GM20431 (cell line): ENCODE measurements at regions not wholly inside any gene's neighbourhood (a gene's known extent, or its start where the extent isn't known, plus 50 kb on each side); places are given as distances from the start of the nearest gene placed in this dataset.
"Not testable (repeated sequence)": the region's sequence is repeated elsewhere in the genome, so short reads cannot be mapped to it uniquely, and the experiment has no call there.

ENCODE experiments used
- in situ Hi-C: fragments of 300-500 bp; cut with MseI, MboI; formaldehyde crosslinking; loops from one replicate; pipeline ENCODE4 v1.15.0; 2020; ENCODE audit warnings: low sequenced_read_pairs; ENCODE audit not compliant: unreplicated experiment

DNA sequence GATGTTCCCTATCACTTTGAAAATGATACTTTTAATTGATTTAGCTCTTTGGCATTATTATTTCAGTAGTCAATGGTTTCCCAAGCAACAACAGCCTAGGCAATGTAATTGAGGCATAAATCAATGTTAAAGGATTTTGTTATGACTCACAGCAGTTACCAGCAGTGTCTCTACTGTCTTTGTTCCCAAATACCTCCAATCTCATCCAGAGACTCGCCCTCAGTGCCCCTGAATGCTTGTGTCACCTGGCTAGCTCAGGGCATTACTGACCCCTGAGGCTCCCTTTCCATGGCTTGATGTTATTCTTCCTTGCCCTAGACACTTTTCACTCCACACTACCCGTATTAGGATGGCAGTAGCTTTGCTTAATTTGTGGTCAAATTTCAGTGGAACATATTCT is 227.2 kb downstream of the SQOR start:
- in situ Hi-C loops: no loop called here

DNA sequence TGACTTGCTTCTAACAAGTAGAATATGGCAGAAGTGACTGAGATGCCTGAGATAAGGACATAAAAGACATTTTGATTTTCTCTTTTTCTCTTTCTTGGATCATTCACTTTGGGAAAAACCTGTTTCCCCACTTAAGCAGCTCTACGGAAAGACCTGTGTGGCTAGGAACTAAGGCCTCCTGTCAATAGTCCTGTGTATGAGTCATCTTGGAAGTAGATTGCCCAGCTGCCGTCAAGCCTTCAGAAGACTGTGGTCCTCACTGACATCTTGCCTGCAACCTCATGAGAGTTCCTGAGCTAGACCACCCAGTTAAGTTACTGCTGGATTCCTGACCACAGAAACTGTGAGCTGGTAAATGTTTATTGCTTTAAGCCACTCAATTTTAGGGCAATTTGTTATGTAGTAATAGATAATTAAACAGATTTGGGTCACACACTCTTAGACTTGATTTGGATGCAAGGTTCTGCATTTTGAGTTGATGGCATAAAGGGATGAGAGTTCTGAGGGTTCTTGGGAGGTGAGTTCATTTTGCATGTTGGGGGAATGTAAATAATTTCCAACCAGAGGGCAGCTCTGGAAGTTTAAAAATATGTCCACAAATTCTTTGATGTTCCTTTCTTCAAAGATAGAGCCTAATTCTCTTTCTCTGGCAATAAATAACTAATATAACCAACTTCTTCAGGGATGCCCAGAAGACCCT is 229.2 kb downstream of the SQOR start:
- in situ Hi-C loops: no loop called here

DNA sequence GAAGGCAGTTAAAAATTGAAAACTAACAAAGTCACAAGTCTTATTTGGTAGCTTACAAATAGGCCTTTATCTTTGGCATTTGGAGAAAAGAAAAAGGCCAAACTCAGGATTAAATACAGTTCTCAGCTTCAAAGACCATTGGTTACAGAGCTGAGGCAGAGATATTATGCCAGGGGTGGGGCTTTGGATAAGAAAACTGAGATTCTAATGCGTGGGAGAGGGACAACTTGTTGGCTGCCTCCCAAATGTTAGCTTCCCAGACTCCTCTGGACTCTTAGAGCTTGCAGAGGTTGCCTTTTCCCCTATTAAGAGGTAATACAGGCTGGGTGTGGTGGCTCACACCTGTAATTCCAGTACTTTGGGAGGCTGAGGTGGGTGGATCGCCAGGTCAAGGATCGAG is 231.8 kb downstream of the SQOR start:
- in situ Hi-C loops: no loop called here

DNA sequence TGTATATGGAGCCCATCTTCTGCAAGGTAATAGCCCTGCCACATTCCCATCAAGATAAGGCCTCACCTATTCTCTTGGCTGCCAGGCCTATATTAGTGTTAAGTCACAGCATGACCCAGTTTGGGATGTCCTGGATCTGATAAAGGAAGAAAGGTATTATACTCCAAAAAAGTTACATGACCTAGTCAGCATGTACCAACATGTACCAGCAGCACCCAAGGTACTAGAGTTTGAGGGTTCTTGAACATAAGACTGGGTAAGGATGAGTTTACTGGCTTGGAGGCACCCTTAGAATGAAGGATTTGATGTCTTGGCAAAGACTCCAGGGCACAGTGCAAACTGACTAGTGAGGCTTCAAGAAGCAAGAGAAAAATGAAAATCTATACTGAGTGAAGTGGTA is 232.5 kb downstream of the SQOR start:
- in situ Hi-C loops: no loop called here

DNA sequence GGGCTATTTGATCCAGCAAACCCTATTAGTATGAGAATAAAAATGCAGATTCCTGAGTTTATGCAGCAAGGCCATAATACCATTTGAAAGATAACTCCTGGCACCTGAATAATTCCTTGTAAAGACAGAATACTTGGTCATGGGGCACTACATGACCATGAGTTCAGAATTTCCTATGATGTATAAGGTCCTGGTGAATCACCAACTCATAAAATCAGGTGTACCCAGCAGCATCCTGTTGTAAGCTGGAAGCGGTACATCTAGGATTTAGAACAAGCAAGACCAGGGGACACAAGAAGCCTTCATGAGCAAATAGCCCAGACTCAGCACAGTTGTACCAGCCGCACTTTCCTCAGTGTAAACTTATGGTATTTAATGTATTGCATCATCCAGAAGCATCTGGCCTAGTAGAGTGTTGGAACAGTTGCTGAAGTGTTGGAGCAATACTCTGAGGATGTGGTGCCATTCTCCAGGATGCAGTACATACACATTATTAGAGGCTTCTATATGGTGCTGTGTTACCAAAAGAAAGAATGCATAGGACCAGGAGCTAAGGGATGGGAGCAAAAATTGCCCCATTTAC is 233.4 kb downstream of the SQOR start:
- in situ Hi-C loops: no loop called here

DNA sequence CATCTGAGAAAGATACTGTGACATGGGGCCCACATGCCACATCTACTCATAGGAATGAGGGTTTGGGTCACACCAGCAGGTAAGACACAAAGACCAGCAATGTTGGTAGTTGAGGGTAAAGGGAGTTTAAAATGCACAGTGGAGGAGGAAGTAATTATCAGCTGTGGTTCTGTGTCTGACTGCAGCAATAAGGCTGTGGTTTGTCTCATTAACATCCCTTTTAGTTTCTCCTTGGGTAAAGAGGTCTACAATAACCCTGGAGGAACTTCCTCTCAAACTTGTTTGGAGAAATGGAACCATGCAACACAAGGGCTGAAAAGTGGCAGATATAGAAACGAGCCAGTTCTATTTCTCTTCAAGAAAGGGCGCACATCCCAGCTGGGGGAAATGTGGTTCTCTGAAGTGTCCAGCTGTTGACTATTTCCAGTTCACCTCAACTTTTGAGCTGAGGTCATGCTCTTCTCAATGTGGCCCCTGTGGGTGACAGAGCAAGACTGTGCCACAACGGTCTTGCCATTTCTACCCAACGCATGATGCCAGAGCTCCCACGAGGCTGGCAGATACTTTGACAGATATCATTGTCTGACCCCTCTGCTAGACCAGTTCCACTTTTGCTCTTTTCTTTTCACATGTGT is 234.3 kb downstream of the SQOR start:
- in situ Hi-C loops: no loop called here

DNA sequence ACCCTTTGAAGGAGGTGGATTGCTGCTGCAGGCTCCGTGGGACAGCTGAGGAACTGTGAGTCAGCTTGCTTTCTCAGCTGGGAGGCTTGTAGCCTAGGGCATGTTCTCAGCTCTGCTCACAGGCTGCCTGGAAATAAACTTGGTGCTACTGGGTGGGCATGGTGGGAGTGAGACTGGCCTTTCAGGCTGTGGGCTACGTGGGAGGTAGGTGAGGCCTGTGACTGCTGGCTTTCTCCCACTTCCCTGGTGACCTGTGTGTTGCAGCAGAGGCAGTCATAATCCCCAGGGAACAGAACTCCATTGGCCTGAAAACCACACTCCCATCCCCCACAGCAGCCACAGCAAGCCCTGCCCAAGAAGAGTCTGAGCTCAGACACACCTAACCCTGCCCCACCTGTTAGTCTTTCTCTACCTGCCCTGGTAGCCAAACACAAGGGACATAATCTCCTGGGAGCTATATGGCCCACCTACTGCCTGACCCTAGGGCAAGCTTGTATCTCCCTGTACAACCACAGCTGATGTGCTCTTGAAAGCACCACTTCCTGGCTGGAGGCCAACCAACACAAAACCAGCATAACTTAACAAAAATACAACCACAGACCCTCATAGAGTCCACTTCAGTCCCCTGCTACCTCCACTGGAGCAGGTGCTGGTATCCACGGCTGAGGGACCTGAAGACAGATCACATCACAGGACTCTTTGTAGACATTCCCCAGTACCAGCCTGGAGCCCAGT is 236.5 kb downstream of the SQOR start:
- in situ Hi-C loops: no loop called here

DNA sequence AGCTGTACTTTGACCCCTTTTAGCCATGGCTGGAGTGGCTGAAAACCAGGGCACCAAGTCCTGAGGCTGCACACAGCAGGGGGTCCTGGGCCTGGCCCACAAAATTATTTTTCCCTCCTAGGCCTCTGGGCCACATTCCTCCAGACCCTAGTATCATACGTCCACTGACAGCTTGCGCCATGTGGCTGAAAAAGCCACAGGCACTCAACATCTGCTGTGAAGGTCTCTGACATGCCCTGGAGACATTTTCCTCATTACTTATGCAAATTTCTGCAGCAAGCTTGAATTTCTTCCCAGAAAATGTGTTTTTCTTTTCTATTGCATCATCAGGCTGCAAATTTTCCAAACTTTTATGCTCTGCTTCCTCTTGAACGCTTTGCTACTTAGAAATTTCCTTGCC is 239.0 kb downstream of the SQOR start:
- in situ Hi-C loops: no loop called here

DNA sequence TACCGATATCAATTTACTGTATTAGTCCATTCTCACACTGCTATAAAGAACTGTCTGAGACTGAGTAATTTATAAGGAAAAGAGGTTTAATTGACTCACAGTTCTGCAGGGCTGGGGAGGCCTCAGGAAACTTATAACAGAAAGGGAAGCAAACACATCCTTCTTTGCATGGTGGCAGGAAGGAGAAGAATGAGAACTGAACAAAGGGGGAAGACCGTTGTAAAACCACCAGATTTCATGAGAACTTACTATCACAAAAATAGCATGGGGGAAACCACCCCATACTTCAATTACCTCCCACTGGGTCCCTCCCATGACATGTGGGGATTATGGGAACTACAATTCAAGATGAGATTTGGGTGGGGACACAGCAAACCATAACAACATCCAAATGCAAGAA is 239.7 kb downstream of the SQOR start:
- in situ Hi-C loops: not testable (repeated sequence)

DNA sequence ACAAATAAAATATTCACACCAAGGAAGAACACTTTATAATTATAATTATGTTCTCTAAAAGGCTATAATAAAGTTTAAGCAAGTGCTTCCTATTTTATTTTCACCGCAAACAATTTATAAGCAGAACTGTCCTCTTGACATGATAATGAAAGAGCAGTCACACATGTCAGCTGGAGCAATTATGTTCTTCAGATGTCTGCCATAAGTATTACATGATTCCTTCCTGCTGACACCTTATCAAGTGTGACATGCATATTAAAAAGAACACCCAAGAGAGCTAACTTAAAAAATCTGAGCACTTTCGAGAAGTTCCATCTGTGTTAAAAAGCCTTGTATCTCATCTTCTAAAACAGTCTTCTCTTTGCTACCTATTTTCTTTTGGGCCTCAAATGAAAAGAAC is 249.5 kb downstream of the SQOR start:
- in situ Hi-C loops: no loop called here

DNA sequence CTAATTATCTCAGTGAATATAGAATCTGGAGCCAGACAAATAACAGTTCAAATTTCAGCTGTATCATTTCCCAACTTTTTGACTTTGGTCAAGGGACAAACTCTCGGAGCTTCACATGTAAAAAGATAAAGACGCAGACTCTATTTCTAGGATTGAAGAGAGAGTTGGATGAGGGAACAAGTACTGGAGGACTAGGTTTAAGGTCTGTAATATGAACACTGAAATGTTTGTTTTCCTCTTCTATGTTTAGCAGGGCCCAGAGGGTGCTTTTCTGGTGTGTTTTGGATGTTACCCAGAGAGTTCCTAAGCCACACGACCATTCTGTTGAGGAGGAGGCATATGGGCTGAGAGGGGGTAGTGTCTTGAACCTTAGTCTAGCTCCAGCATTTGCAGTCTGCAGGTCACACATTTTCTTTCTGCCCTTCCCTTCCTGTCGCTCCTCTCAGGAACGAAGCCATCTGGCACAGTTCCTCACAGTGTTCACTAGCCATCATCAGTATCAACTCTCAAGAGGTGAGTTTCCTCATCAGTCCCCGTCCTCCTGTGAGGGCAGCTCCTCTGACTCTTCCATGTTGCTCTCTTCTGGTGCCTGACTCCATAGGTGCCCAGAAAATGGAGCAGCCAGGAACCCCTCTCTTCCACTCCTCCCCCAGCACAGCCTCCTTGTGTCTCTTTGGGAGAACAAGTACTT is 250.1 kb downstream of the SQOR start:
- in situ Hi-C loops: no loop called here

DNA sequence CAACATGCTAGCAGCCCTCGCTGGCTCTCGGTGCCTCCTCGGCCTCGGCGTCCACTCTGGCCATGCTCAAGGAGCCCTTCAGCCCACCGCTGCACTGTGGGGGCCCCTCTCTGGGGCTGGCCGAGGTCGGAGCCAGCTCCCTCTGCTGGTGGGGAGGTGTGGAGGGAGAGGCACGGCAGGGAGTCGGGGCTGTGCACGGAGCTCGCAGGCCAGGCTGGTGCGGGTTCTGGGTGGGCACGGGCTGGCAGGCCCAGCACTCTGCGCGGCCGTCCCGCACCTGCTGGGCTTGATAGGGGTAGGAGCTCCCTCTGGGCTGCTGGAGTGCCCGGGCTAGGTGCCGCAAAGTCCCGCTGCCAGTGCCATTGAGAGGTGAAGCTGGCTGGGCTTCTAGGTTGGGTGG is 251.0 kb downstream of the SQOR start:
- in situ Hi-C loops: no loop called here

DNA sequence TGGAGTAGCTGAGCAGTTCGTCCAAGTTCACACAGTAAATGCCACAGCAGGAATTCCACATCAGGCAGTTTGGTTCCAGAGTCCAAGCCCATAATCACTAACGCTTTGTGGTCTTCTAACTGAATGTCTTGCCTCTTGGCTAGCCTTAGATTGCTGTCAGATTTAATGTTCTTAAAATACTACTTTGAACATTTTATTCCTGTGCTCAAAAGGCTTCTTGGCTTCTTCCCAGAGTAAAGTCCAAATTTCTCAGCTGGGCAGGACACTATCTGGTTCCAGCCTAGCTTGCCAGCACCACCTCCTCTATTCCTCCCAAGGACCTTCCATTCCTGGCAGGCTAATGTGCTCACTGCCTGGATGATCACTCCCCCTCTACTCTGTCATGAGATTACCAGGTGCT is 256.9 kb downstream of the SQOR start:
- in situ Hi-C loops: no loop called here

DNA sequence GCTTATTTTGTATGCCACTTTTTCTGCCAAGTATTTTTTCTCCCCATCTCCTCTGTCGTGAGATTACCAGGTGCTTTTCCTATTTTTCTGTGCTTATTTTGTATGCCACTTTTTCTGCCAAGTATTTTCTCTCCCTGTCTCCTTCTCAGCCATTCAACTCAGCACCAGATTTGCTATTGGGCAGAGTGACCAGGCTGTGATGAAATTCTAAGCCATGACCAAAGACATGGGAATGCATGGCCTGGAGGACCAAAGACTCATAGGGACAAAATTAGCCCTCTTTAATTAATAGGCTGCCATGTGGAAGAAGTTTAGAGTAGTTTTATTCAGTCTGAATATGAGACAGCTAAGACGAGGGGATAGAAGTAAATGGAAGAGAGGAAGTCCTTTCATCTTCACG is 257.4 kb downstream of the SQOR start:
- in situ Hi-C loops: no loop called here

DNA sequence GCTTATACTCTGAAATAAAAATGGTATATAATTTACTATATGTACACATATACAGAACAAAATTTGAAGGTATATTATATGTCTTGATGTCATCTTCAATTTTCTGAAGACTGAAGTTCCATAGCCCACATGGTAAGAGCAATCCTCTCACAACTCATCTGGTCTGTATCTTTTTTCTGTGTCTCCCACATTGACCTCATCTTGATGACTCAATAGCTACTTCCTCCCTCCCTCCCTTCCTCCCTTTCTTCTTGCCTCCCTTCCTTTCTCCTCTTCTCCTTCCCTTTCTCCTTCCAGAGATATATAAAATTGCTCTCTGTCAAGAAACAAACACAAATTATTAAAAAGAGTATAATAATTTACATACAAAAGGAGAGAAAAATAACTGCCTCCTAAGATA is 268.5 kb downstream of the SQOR start:
- in situ Hi-C loops: no loop called here

DNA sequence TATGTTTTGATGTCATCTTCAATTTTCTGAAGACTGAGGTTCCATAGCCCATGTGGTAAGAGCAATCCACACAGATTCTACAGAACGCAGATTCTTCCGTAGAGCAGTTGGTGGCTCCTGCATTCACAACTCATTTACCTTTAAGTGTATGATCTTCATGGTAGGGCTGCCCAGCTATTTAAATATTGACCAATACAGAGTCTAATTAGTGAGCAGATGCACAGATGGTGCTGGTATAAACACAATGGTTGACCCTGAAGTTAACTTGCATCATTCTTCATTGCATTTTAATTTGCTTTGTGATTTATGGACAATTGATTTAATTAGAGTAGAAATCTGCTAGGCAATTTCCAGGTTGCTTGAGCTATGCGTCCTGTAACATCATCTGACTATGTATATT is 269.2 kb downstream of the SQOR start:
- in situ Hi-C loops: no loop called here

DNA sequence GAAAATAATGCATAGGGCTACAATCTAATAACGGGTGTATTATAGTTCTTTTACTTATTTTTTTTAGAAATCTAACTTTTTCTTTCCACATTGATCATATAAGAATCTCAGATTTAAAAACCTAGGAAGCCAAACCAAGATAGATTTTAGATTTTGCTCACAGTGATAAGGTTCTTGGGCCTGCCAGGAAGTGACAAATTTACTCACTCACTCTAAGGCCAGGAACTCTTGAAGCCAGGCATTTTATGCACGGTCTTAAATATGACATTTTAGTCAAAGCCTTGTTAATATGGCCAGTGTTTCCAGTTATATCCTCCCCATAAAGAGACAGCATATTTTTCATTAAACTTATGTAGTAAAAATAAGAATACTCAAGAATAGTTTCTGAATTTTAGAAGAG is 271.4 kb downstream of the SQOR start:
- in situ Hi-C loops: no loop called here

DNA sequence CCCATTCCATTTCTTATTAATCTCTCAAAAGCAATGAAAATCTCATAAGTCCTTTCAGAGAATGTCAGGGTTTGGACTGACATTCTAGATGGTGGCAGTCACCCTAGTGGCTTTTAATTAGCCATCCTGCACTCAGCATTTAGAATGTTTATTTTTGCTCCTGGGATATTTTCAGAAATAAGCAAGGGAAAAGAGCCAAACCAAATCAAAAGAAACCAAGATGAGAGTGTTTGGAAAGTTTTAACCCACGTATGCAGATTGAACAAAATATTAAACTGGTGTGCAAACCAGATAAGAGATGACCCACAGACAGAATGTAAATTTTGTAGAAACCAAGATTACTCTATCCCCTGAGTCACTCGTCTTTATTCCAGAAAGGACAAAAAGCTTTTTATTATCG is 275.8 kb downstream of the SQOR start:
- in situ Hi-C loops: no loop called here

DNA sequence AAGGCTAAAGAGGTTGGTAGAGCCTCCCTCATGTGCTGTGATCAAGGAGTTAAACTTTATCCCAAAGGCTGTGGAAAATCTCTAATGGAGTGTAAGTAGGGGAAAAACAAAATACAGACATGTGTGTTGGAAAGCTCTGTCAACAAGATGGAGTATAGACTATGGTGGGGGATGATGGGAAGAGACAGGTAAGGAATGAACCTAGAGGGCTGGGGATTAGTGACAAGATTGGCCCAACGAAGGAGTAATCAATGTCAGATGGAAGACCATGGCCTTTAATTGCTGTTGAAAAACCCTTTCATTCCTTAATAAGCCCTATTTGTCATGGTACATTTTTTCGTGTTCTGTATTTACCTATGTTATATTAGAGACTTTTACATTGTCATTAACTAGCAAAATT is 278.6 kb downstream of the SQOR start:
- in situ Hi-C loops: no loop called here

DNA sequence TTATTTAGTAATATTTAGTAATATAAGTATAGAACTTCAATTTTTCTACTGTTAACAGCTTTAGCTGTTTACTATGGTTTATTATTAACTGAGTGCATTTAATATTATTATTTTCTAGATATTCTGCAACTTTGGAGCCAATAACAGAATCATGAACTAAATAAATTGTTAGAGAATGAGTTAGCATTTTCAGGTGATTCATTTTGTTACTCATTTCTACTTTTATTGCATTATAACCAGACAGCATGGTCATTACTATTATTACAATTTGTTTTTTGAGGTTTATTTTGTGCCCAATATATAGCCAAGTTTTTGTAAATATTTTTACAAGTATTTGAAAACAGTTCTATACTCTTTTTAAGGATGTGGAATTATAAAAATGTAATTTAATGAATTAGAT is 279.6 kb downstream of the SQOR start:
- in situ Hi-C loops: no loop called here

DNA sequence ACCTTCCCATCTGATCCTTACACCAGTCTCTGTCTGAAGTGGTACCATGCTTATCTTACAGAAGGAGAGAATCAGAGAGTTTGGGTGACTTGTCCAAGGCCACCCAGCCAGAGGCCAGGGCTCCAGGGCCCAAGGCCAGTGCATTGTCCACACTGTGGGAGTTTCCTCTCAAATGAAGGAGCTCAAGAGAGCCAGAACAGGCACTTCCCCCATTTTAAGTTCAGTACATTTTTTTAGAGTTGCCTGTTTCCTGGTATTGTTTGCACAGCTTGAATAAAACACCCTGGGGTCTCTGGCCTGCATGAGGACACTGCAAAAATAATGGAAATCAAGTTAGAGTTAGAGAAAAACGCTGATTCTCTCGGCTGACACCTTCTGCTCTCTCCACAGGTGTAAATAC is 284.0 kb downstream of the SQOR start:
- in situ Hi-C loops: no loop called here
